H1 (cell line): ENCODE measurements at regions not wholly inside any gene's neighbourhood (a gene's known extent, or its start where the extent isn't known, plus 50 kb on each side); places are given as distances from the start of the nearest gene placed in this dataset.

Source experiments
- CTCF ChIP-seq, 3 experiments: IDR thresholded peaks; 1 replicate in 2 of 3; 2 replicates in 1 of 3; pipeline versions ENCODE4 v1.5.1 to v1.6.1; 2011; ENCODE audit warnings: low read length in 3 of 3, mild to moderate bottlenecking in 3 of 3, inconsistent platforms in 2 of 3, low read depth in 1 of 3, moderate library complexity in 1 of 3; ENCODE audit not compliant: insufficient read depth in 1 of 3; ENCODE audit errors: control extremely low read depth in 1 of 3
- HDAC2 ChIP-seq, 2 experiments: fragments of 300-600 bp in 1 of 2; sonication (generic) in 1 of 2; IDR thresholded peaks; 2 replicates each; pipeline ENCODE4 v1.6.1; 2011 to 2012; ENCODE audit warnings: low read depth in 2 of 2, low read length in 2 of 2, mild to moderate bottlenecking in 2 of 2, moderate library complexity in 2 of 2, borderline replicate concordance in 1 of 2, inconsistent platforms in 1 of 2
- HDAC6 ChIP-seq: IDR thresholded peaks from one replicate; pipeline ENCODE4 v1.7.1; 2012; ENCODE audit warnings: low read depth, mild to moderate bottlenecking, inconsistent platforms, low read length, moderate library complexity
- MAX ChIP-seq: IDR thresholded peaks from 2 replicates; pipeline ENCODE4 v1.6.1; 2012; ENCODE audit warnings: inconsistent platforms
- NANOG ChIP-seq: IDR thresholded peaks from 2 replicates; pipeline ENCODE4 v1.6.1; 2011; ENCODE audit warnings: low read length, low read depth, mild to moderate bottlenecking, inconsistent platforms; ENCODE audit not compliant: insufficient read depth, poor library complexity, severe bottlenecking
- POU5F1 ChIP-seq: IDR thresholded peaks from 2 replicates; pipeline ENCODE4 v1.6.1; 2011; ENCODE audit warnings: low read depth, mild to moderate bottlenecking, low read length, moderate library complexity
- RAD21 ChIP-seq, 2 experiments: IDR thresholded peaks in 1 of 2; conservative IDR thresholded peaks in 1 of 2; 2 replicates each; pipeline ENCODE4 v1.6.1; 2011; ENCODE audit warnings: low read depth in 2 of 2, low read length in 2 of 2, improper control_type of control experiment in 1 of 2, inconsistent platforms in 1 of 2, mild to moderate bottlenecking in 1 of 2, moderate library complexity in 1 of 2
- RXRA ChIP-seq: IDR thresholded peaks from 2 replicates; pipeline ENCODE4 v1.6.1; 2011; ENCODE audit warnings: low read depth, mild to moderate bottlenecking, low read length, moderate library complexity; ENCODE audit not compliant: insufficient read depth
- SP1 ChIP-seq: IDR thresholded peaks from 2 replicates; pipeline ENCODE4 v1.6.1; 2011; ENCODE audit warnings: low read depth, low read length
- SP2 ChIP-seq: IDR thresholded peaks from 2 replicates; pipeline ENCODE4 v1.6.1; 2012; ENCODE audit warnings: mild to moderate bottlenecking, low read length, inconsistent platforms
- TAF7 ChIP-seq: optimal IDR thresholded peaks from 2 replicates; pipeline ENCODE3; 2011; ENCODE audit warnings: low read depth, mild to moderate bottlenecking, inconsistent platforms, low read length, moderate library complexity, borderline replicate concordance
- TBP ChIP-seq: IDR thresholded peaks from 2 replicates; pipeline ENCODE4 v1.6.1; 2011; ENCODE audit warnings: low read depth, low read length, improper control_type of control experiment
- TF ChIP-seq, protein P1 (sequence below): IDR thresholded peaks from 2 replicates; pipeline ENCODE4 v1.6.1; 2012; ENCODE audit warnings: inconsistent platforms

GRCh38 chr20:48329676-48330664 lies 497.8 kb downstream of the PREX1 start (continued):
- TF ChIP-seq CTCF (IDR thresholded peaks at IDR 0.05; ENCODE audit: control extremely low read depth in 1 of 3, insufficient read depth in 1 of 3, low read depth in 1 of 3, low read length in 3 of 3) = peak; percentile 38 to 48 (median 43)
- TF ChIP-seq HDAC6 = no peak
- no peak for TF ChIP-seq SP2
- no peak for TF ChIP-seq TBP
- TF ChIP-seq HDAC2 (IDR thresholded peaks at IDR 0.05; ENCODE audit: borderline replicate concordance in 1 of 2, low read depth in 2 of 2, low read length in 2 of 2) = no peak
- TF ChIP-seq RXRA = no peak
- TF ChIP-seq, protein P1, sequence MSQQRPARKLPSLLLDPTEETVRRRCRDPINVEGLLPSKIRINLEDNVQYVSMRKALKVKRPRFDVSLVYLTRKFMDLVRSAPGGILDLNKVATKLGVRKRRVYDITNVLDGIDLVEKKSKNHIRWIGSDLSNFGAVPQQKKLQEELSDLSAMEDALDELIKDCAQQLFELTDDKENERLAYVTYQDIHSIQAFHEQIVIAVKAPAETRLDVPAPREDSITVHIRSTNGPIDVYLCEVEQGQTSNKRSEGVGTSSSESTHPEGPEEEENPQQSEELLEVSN = 0 out of 2 replicates have a peak, but pooled peaks have one; percentile 25
- TF ChIP-seq MAX = peak; percentile 52
- no peak for TF ChIP-seq POU5F1
- TF ChIP-seq TAF7 = no peak
- no peak for TF ChIP-seq NANOG
- peak; percentile 49 to 72 for TF ChIP-seq RAD21 (IDR thresholded peaks at IDR 0.05 in 1 of 2, conservative IDR thresholded peaks at IDR 0.05 in 1 of 2; ENCODE audit: low read depth in 2 of 2, low read length in 2 of 2)
- no peak for TF ChIP-seq SP1
- TF ChIP-seq, all 59 proteins: peak for 4
